GM20000 (cell line): ENCODE measurements at regions not wholly inside any gene's neighbourhood (a gene's known extent, or its start where the extent isn't known, plus 50 kb on each side); places are given as distances from the start of the nearest gene placed in this dataset.

Experiments
- DNase-seq: peaks from one replicate; pipeline ENCODE4 v3.0.0; 2012; ENCODE audit warnings: low spot score
- TF ChIP-seq, protein P1 (sequence below): IDR thresholded peaks from 2 replicates; pipeline ENCODE4 v1.5.1; 2012; ENCODE audit warnings: mild to moderate bottlenecking, control low read depth; ENCODE audit errors: extremely low read depth, missing control alignments

DNA sequence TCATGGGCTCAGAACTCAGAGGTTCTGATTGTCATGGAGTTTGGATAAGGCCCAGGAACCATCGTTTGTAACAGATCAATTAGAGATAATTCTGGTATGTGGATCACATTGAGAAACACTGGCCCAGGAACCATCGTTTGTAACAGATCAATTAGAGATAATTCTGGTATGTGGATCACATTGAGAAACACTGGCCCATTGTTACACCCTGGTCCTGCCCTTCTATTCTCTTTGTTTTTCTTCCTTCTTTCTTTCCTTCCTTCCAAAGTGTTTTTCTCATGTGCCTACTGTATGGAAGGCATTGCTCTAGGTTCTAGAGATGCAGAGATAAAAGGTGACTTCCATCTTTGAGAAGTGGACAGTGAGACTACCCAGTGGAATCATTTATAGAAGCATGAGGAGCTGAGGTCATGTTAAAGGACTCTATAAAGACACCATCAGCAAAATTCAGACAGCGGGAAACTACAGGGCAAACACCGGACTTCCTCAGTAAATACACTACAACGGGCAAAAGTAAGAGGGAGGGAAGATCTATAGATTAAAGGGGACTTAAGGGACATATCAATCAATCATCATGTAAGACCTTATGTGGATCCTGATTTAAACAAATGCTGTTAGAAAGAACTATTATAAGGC, 153.8 kb downstream of the UNC5CL start:
- no peak for DNase-seq
- TF ChIP-seq, protein P1, sequence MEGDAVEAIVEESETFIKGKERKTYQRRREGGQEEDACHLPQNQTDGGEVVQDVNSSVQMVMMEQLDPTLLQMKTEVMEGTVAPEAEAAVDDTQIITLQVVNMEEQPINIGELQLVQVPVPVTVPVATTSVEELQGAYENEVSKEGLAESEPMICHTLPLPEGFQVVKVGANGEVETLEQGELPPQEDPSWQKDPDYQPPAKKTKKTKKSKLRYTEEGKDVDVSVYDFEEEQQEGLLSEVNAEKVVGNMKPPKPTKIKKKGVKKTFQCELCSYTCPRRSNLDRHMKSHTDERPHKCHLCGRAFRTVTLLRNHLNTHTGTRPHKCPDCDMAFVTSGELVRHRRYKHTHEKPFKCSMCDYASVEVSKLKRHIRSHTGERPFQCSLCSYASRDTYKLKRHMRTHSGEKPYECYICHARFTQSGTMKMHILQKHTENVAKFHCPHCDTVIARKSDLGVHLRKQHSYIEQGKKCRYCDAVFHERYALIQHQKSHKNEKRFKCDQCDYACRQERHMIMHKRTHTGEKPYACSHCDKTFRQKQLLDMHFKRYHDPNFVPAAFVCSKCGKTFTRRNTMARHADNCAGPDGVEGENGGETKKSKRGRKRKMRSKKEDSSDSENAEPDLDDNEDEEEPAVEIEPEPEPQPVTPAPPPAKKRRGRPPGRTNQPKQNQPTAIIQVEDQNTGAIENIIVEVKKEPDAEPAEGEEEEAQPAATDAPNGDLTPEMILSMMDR = no peak

GRCh38 chr6:40882323-40882997, 156.6 kb downstream of the UNC5CL start:
- TF ChIP-seq, protein P1 = no peak
- DNase-seq = no peak

GRCh38 chr6:40881501-40881900, 157.5 kb downstream of the UNC5CL start:
- TF ChIP-seq, protein P1 = no peak
- no peak for DNase-seq

- DNase-seq = no peak
- TF ChIP-seq, protein P1 = no peak
These were observed 158.1 kb downstream of the UNC5CL start for GRCh38 chr6:40880906-40881305.

DNA sequence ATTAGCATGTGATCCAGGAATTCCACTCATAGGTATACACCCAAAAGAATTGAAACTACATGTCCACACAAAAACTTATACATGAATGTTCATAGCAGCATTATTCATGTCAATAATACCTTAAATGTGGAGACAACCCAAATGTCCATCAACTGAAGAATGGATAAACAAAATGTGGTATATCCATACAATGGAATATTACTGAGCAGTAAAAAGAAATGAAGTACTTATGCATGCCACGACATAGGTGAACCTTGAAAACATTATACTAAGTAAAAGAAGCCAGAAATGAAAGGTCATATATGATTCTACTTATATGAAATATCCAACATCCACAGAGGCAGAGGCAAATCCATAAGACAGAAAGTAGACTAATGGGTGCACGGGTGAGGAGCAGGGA, 159.9 kb downstream of the UNC5CL start:
- DNase-seq = no peak
- TF ChIP-seq, protein P1 = no peak

- TF ChIP-seq, protein P1 = no peak
- no peak for DNase-seq
These were observed 161.7 kb downstream of the UNC5CL start for GRCh38 chr6:40877362-40877761.

DNA sequence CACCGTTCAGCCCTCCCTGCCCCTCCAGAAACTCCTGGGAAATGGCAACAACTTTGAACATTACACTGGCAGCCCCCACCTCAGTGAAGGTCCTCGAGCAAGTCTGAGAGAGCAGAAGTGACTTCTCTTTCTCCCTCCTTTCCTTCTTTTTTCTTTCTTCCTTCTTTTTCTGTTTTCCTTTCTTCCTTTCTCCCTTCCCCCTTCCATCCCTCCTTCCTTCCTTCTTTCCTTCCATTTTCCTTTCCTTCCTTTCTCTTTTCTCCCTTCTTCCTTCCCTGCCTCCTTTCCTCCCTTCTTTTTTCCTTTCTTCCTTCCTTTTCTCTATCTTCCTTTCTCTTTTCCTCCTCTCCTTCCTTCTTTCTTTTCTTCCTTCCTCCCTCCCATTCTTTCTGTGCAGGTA, 162.7 kb downstream of the UNC5CL start:
- no peak for DNase-seq
- TF ChIP-seq, protein P1 = no peak
